ENCODE measurements at regions not wholly inside any gene's neighbourhood (a gene's known extent, or its start where the extent isn't known, plus 50 kb on each side); places are given as distances from the start of the nearest gene placed in this dataset.

GRCh38 chr21:35340273-35340672 lies 291.2 kb upstream of the RUNX1 start:
- intact Hi-C loops (cut with DNase I): no loop called here
- no peak for DNase-seq (ENCODE audit: low spot score)

- intact Hi-C loops (cut with DNase I): no loop called here
Observed at GRCh38 chr21:35338881-35339632, 290.0 kb upstream of the RUNX1 start.

GRCh38 chr21:35338281-35338680 lies 289.2 kb upstream of the RUNX1 start:
- no peak for DNase-seq (ENCODE audit: low spot score)
- intact Hi-C loops (cut with DNase I): no loop called here

More at GRCh38 chr21:35338881-35339632, 290.0 kb upstream of the RUNX1 start:
- DNase-seq (ENCODE audit: low spot score): no peak

GRCh38 chr21:35337573-35337972 lies 288.5 kb upstream of the RUNX1 start:
- intact Hi-C loops (cut with DNase I): no loop called here
- no peak for DNase-seq (ENCODE audit: low spot score)

- intact Hi-C loops (cut with DNase I): no loop called here
- no peak for DNase-seq (ENCODE audit: low spot score)
Observed at GRCh38 chr21:35336534-35336933, 287.4 kb upstream of the RUNX1 start.

GRCh38 chr21:35335951-35336446 lies 286.9 kb upstream of the RUNX1 start:
- intact Hi-C loops (cut with DNase I): no loop called here
- no peak for DNase-seq (ENCODE audit: low spot score)

- no peak for DNase-seq (ENCODE audit: low spot score)
- intact Hi-C loops (cut with DNase I): no loop called here
Observed at GRCh38 chr21:35333831-35334618, 284.9 kb upstream of the RUNX1 start.

- DNase-seq (ENCODE audit: low spot score): no peak
- intact Hi-C loops (cut with DNase I): no loop called here
Observed at GRCh38 chr21:35332841-35333426, 283.8 kb upstream of the RUNX1 start.

GRCh38 chr21:35329940-35330660 lies 281.0 kb upstream of the RUNX1 start:
- intact Hi-C loops (cut with DNase I): no loop called here

GRCh38 chr21:35328856-35329455 lies 279.9 kb upstream of the RUNX1 start:
- DNase-seq (ENCODE audit: low spot score): no peak
- intact Hi-C loops (cut with DNase I): no loop called here

More at GRCh38 chr21:35329940-35330660, 281.0 kb upstream of the RUNX1 start:
- DNase-seq (ENCODE audit: low spot score): no peak

GRCh38 chr21:35326677-35327076 lies 277.6 kb upstream of the RUNX1 start:
- intact Hi-C loops (cut with DNase I): no loop called here
- DNase-seq (ENCODE audit: low spot score): no peak

GRCh38 chr21:35325953-35326352 lies 276.9 kb upstream of the RUNX1 start:
- intact Hi-C loops (cut with DNase I): no loop called here

GRCh38 chr21:35324372-35325220 lies 275.5 kb upstream of the RUNX1 start:
- DNase-seq (ENCODE audit: low spot score): no peak

More at GRCh38 chr21:35325953-35326352, 276.9 kb upstream of the RUNX1 start:
- no peak for DNase-seq (ENCODE audit: low spot score)

GRCh38 chr21:35323947-35324346 lies 274.8 kb upstream of the RUNX1 start:
- intact Hi-C loops (cut with DNase I): no loop called here
- DNase-seq (ENCODE audit: low spot score): no peak

More at GRCh38 chr21:35324372-35325220, 275.5 kb upstream of the RUNX1 start:
- intact Hi-C loops (cut with DNase I): no loop called here

- intact Hi-C loops (cut with DNase I): no loop called here
- no peak for DNase-seq (ENCODE audit: low spot score)
Observed at GRCh38 chr21:35321322-35322200, 272.5 kb upstream of the RUNX1 start.

- intact Hi-C loops (cut with DNase I): no loop called here
- DNase-seq (ENCODE audit: low spot score): no peak
Observed at GRCh38 chr21:35319684-35320283, 270.7 kb upstream of the RUNX1 start.

- intact Hi-C loops (cut with DNase I): no loop called here
- no peak for DNase-seq (ENCODE audit: low spot score)
Observed at GRCh38 chr21:35316933-35317332, 267.8 kb upstream of the RUNX1 start.

All from cardiac septum (tissue), 1 donor.